Peyer's patch (tissue), 4 donors: ENCODE measurements at regions not wholly inside any gene's neighbourhood (a gene's known extent, or its start where the extent isn't known, plus 50 kb on each side); places are given as distances from the start of the nearest gene placed in this dataset.

ENCODE experiments used
- POLR2A ChIP-seq, 2 donors: fragments of 450-650 bp; IDR thresholded peaks; one replicate each; pipeline ENCODE4 v1.5.1; 2017; ENCODE audit warnings: antibody characterized with exemption in 2 of 2, mild to moderate bottlenecking in 2 of 2, moderate library complexity in 2 of 2
- TF ChIP-seq, protein P1 (sequence below), 6 experiments: fragments of 450-650 bp in 4 of 6; fragments of 200-600 bp in 2 of 6; sonication (generic) in 1 of 6; IDR thresholded peaks; one replicate each; pipeline ENCODE4 v1.5.1; 2017 to 2019; ENCODE audit warnings: antibody characterized with exemption in 6 of 6, mild to moderate bottlenecking in 3 of 6, moderate library complexity in 1 of 6

DNA sequence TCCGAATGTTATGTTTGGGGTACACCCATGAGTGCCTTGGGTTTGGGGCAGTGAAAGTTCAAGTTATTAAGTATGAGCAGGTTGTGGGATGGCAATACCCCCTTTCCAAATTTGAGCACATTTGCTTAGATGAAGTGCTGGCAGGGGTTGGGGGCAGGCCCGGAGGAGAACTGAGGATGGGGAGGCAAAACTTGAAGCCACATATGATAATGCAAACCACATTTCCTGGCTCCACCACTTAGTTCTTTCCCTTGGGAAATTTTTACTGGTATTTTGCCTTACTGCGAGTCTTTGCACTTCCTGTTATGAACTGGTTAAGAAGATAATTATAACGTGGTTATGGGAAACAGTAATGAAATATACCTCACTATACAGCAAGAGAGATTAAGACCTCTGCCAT, 336.0 kb upstream of the ONECUT1 start:
- no peak for TF ChIP-seq POLR2A (IDR thresholded peaks at IDR 0.05)
- TF ChIP-seq, protein P1, sequence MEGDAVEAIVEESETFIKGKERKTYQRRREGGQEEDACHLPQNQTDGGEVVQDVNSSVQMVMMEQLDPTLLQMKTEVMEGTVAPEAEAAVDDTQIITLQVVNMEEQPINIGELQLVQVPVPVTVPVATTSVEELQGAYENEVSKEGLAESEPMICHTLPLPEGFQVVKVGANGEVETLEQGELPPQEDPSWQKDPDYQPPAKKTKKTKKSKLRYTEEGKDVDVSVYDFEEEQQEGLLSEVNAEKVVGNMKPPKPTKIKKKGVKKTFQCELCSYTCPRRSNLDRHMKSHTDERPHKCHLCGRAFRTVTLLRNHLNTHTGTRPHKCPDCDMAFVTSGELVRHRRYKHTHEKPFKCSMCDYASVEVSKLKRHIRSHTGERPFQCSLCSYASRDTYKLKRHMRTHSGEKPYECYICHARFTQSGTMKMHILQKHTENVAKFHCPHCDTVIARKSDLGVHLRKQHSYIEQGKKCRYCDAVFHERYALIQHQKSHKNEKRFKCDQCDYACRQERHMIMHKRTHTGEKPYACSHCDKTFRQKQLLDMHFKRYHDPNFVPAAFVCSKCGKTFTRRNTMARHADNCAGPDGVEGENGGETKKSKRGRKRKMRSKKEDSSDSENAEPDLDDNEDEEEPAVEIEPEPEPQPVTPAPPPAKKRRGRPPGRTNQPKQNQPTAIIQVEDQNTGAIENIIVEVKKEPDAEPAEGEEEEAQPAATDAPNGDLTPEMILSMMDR (IDR thresholded peaks at IDR 0.05): no peak
